HCT116 (cell line): ENCODE measurements at regions not wholly inside any gene's neighbourhood (a gene's known extent, or its start where the extent isn't known, plus 50 kb on each side); places are given as distances from the start of the nearest gene placed in this dataset.

Experiments
- ATAC-seq: fragments of 200-7000 bp; cut with Tn5 transposase; 2 replicates; pipeline ENCODE4 v1.9.1; 2020; ENCODE audit warnings: mild to moderate bottlenecking, moderate library complexity
- BruUV-seq: library from RNA; stranded (reverse); fragments of 400-500 nt; replicated peaks from 2 replicates; lab custom pipeline; 2021; lab: Mats Ljungman, UMichigan
- CTCF ChIA-PET: fragments of 300-600 bp; sonication (Branson Sonifier 250); formaldehyde crosslinking; loops from one replicate; lab custom pipeline; 2021; ENCODE audit warnings: antibody characterized with exemption; lab: Charles Lee
- POLR2A ChIA-PET: fragments of 300-600, 350-600 bp; sonication (Branson Sonifier 250); formaldehyde crosslinking; loops from one replicate; lab custom pipeline; 2021; ENCODE audit warnings: antibody characterized with exemption; lab: Charles Lee
- RAD21 ChIA-PET, 2 experiments: fragments of 300-600 bp; sonication (Branson Sonifier 250); formaldehyde crosslinking; loops; one replicate each; lab custom pipeline; 2023; ENCODE audit warnings: low total read pairs in 2 of 2; ENCODE audit not compliant: uncharacterized antibody in 2 of 2, unreplicated experiment in 2 of 2, low non-redundant PET in 1 of 2; lab: Charles Lee
- DNase-seq: peaks from one replicate; pipeline ENCODE4 v3.0.0-alpha.2; 2010; ENCODE audit warnings: low read depth, low spot score
- H2AFZ ChIP-seq: fragments of 200-600 bp; shearing (Covaris generic), sonication (generic); 2 replicates; pipeline ENCODE4 v1.6.1; 2017; ENCODE audit warnings: low read depth, mixed run types, mixed read lengths, antibody characterized with exemption, low read length; ENCODE audit not compliant: poor library complexity, severe bottlenecking
- H3K27ac ChIP-seq: 2 replicates; pipeline ENCODE4 v1.5.1; 2012; ENCODE audit warnings: low read depth, low read length
- H3K27me3 ChIP-seq: fragments of 200-600 bp; sonication (generic); 2 replicates; pipeline ENCODE4 v1.6.1; 2016; ENCODE audit warnings: mixed run types, low read length, mixed read lengths; ENCODE audit not compliant: insufficient read depth
- H3K36me3 ChIP-seq, 2 experiments: fragments of 200-500 bp in 1 of 2; fragments of 200-600 bp in 1 of 2; sonication (Bioruptor generic) in 1 of 2; sonication (generic) in 1 of 2; 2 replicates each; pipeline versions ENCODE4 v1.5.1 to v1.6.1; 2014 to 2016; ENCODE audit warnings: low read length in 2 of 2, inconsistent platforms in 1 of 2, mixed read lengths in 1 of 2, mixed run types in 1 of 2; ENCODE audit not compliant: insufficient read depth in 2 of 2, control insufficient read depth in 1 of 2
- H3K4me1 ChIP-seq, 2 experiments: fragments of 200-600 bp in 1 of 2; sonication (generic) in 1 of 2; 2 replicates each; pipeline versions ENCODE4 v1.5.1 to v1.6.1; 2012 to 2017; ENCODE audit warnings: low read length in 2 of 2, inconsistent platforms in 1 of 2, mild to moderate bottlenecking in 1 of 2, mixed read lengths in 1 of 2, mixed run types in 1 of 2, moderate library complexity in 1 of 2; ENCODE audit not compliant: insufficient read depth in 2 of 2, control insufficient read depth in 1 of 2
- H3K4me2 ChIP-seq: fragments of 200-600 bp; sonication (generic); 2 replicates; pipeline ENCODE4 v1.6.1; 2017; ENCODE audit warnings: mixed run types, low read length, mixed read lengths
- H3K4me3 ChIP-seq, 2 experiments: fragments of 200-600 bp in 1 of 2; sonication (generic) in 1 of 2; replicated peaks in 1 of 2; 2 replicates each; pipeline ENCODE4 v1.5.1; 2011 to 2016; ENCODE audit warnings: low read length in 2 of 2, control low read depth in 1 of 2, low read depth in 1 of 2, mild to moderate bottlenecking in 1 of 2, mixed read lengths in 1 of 2, mixed run types in 1 of 2
- H3K79me2 ChIP-seq: fragments of 200-600 bp; sonication (generic); 2 replicates; pipeline ENCODE4 v1.6.1; 2017; ENCODE audit warnings: mild to moderate bottlenecking, mixed run types, low read length, moderate library complexity, mixed read lengths; ENCODE audit not compliant: insufficient read depth
- H3K9ac ChIP-seq: fragments of 200-600 bp; sonication (generic); 2 replicates; pipeline ENCODE4 v1.6.1; 2016; ENCODE audit warnings: low read length, mixed read lengths
- H3K9me2 ChIP-seq: fragments of 200-600 bp; sonication (generic), shearing (Covaris generic); 2 replicates; pipeline ENCODE4 v1.6.1; 2017; ENCODE audit warnings: mixed run types, mild to moderate bottlenecking, moderate library complexity; ENCODE audit not compliant: insufficient read depth
- H3K9me3 ChIP-seq, 2 experiments: fragments of 200-500 bp in 1 of 2; fragments of 200-600 bp in 1 of 2; sonication (Bioruptor generic) in 1 of 2; sonication (generic) in 1 of 2; 2 replicates each; pipeline ENCODE4 v1.6.1; 2014 to 2017; ENCODE audit warnings: low read length in 2 of 2, mixed read lengths in 2 of 2, inconsistent platforms in 1 of 2, low read depth in 1 of 2, mild to moderate bottlenecking in 1 of 2, mixed run types in 1 of 2, moderate library complexity in 1 of 2; ENCODE audit not compliant: control insufficient read depth in 1 of 2, insufficient read depth in 1 of 2
- H4K20me1 ChIP-seq: fragments of 200-600 bp; sonication (generic), shearing (Covaris generic); 2 replicates; pipeline ENCODE4 v1.6.1; 2017; ENCODE audit warnings: mixed run types, mild to moderate bottlenecking, moderate library complexity; ENCODE audit not compliant: insufficient read depth
- EZH2phosphoT487 ChIP-seq: fragments of 200-600 bp; IDR thresholded peaks from 2 replicates; pipeline ENCODE4 v1.6.1; 2018; ENCODE audit warnings: antibody characterized with exemption, borderline replicate concordance
- JUND ChIP-seq: IDR thresholded peaks from 2 replicates; pipeline ENCODE4 v1.6.1; 2012
- SIN3A ChIP-seq: IDR thresholded peaks from 2 replicates; pipeline ENCODE4 v1.6.1; 2012; ENCODE audit warnings: low read depth
- SP1 ChIP-seq: IDR thresholded peaks from 2 replicates; pipeline ENCODE4 v1.6.1; 2012; ENCODE audit warnings: low read depth
- intact Hi-C: fragments of 100-400 bp; cut with micrococcal nuclease; formaldehyde crosslinking; loops from 2 replicates; pipeline ENCODE4 v1.10.0; 2022
- TF ChIP-seq, protein P1 (sequence below): IDR thresholded peaks from 2 replicates; pipeline ENCODE4 v1.6.1; 2011; ENCODE audit warnings: mild to moderate bottlenecking, low read length, moderate library complexity; ENCODE audit not compliant: insufficient replicate concordance; ENCODE audit errors: extremely low read depth
- TF ChIP-seq, protein P2 (sequence below): IDR thresholded peaks from 2 replicates; pipeline ENCODE4 v1.6.1; 2012
- TF ChIP-seq, protein P3 (sequence below): IDR thresholded peaks from 2 replicates; pipeline ENCODE4 v1.6.1; 2012

DNA sequence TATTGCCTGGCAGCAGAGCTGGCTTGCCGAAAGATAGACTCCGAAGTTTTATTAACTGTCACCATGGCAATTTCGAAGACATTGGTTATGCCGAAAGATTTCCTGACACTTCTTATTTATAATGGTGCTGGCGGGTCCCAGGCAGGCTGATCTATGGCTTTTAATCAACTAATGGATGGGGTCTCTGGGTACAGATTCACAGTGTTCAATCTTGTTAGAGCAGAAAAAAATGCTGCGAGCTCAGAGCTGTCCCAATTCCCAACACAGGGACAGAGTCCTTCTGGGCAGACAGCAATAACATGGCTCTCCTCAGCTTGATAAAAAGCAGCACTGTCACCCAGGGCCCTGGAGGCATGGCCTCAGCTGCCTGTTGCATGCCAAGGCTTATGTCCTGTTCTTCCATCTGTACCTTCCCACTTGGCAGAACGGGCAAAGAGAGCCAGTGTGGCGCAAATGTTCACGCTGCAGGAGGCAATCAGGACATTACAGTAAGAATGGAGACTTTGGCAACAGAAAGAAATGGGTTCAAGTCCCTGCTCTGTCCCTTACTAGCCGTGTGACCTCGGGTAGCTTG lies 228.2 kb upstream of the PWP1 start:
- H3K27me3 ChIP-seq, result no peaks in the 10 kb centered on the region
- ATAC-seq (no peak), DNase-seq (no peak)
- no peaks in the 10 kb centered on the region for H3K36me3 ChIP-seq
- H2AFZ ChIP-seq, result no peak overlapping the region
- intact Hi-C loops, result no loop called here
- ChIA-PET POLR2A (no interaction called here), CTCF (interaction anchor here (1.4 kb wide), 1 partner anchor 9 kb away, joined by 5 read pairs; no protein-coding TSS in a partner anchor), RAD21 (no interaction called here)
- no peak overlapping the region for H3K4me2 ChIP-seq
- H3K4me1 ChIP-seq, result no peaks in the 10 kb centered on the region
- no peaks in the 10 kb centered on the region for H3K9me3 ChIP-seq
- no peaks in the 10 kb centered on the region for H3K79me2 ChIP-seq
- no peak overlapping the region for H3K27ac ChIP-seq
- H3K4me3 ChIP-seq, result no peak overlapping the region
- no peaks in the 10 kb centered on the region for H3K9me2 ChIP-seq
- TF ChIP-seq SP1, result no peak
- no peak for TF ChIP-seq EZH2phosphoT487
- TF ChIP-seq JUND, result no peak
- H4K20me1 ChIP-seq, result no peaks in the 10 kb centered on the region
- BruUV-seq, result no TSS peak
- no peak overlapping the region for H3K9ac ChIP-seq

DNA sequence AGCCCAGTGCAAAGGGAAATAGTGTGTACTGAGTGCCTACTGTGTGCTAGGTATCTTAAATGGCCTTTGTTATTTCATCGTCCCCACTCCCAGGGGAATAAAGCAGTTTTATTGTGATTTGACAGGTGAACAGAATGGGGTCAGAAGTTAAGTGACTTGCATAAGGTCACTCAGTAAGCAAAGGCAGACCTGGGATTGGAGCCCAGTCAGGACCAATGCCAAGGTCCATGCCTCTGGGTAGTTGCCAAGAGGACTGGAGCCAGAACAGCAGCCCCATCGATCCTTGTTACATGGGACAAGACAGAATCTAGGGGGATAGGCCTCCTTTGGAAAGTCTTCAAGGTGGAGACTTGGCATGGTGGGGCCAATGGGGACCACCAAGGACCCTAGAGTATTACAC lies 227.4 kb upstream of the PWP1 start:
- CTCF ChIA-PET, result no interaction called here
- TF ChIP-seq, protein P1, sequence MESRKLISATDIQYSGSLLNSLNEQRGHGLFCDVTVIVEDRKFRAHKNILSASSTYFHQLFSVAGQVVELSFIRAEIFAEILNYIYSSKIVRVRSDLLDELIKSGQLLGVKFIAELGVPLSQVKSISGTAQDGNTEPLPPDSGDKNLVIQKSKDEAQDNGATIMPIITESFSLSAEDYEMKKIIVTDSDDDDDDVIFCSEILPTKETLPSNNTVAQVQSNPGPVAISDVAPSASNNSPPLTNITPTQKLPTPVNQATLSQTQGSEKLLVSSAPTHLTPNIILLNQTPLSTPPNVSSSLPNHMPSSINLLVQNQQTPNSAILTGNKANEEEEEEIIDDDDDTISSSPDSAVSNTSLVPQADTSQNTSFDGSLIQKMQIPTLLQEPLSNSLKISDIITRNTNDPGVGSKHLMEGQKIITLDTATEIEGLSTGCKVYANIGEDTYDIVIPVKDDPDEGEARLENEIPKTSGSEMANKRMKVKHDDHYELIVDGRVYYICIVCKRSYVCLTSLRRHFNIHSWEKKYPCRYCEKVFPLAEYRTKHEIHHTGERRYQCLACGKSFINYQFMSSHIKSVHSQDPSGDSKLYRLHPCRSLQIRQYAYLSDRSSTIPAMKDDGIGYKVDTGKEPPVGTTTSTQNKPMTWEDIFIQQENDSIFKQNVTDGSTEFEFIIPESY, result no peak
- TF ChIP-seq, protein P2, sequence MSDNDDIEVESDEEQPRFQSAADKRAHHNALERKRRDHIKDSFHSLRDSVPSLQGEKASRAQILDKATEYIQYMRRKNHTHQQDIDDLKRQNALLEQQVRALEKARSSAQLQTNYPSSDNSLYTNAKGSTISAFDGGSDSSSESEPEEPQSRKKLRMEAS, result no peak
- no peak for TF ChIP-seq SIN3A
- TF ChIP-seq, protein P3, sequence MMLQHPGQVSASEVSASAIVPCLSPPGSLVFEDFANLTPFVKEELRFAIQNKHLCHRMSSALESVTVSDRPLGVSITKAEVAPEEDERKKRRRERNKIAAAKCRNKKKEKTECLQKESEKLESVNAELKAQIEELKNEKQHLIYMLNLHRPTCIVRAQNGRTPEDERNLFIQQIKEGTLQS, result no peak
- Histone ChIP-seq H3K27me3 (no peaks in the 10 kb centered on the region), H3K9ac (no peak overlapping the region), H3K4me2 (no peak overlapping the region), H4K20me1 (no peaks in the 10 kb centered on the region), H3K36me3 (no peaks in the 10 kb centered on the region), H3K79me2 (no peaks in the 10 kb centered on the region), H3K9me2 (no peaks in the 10 kb centered on the region), H3K27ac (no peak overlapping the region), H3K4me1 (no peaks in the 10 kb centered on the region), H2AFZ (no peak overlapping the region), H3K4me3 (no peak overlapping the region), H3K9me3 (no peaks in the 10 kb centered on the region)
- RAD21 ChIA-PET, result no interaction called here
- ATAC-seq (no peak), DNase-seq (no peak)
- no TSS peak for BruUV-seq
- POLR2A ChIA-PET, result no interaction called here
- intact Hi-C loops, result no loop called here
